GM12878 (cell line): ENCODE measurements at regions not wholly inside any gene's neighbourhood (a gene's known extent, or its start where the extent isn't known, plus 50 kb on each side); places are given as distances from the start of the nearest gene placed in this dataset.

Experiments
- ATAC-seq: fragments of 200-7000 bp; cut with Tn5 transposase; 3 replicates; pipeline ENCODE4 v1.9.1; 2020; ENCODE audit warnings: mild to moderate bottlenecking, moderate library complexity
- BruUV-seq: library from RNA; stranded (reverse); fragments of 400-500 nt; replicated peaks from 2 replicates; lab custom pipeline; 2021; lab: Mats Ljungman, UMichigan
- CTCF ChIA-PET: fragments of 300-600 bp; sonication (Branson Sonifier 250); formaldehyde crosslinking; extraction: SDS; loops from one replicate; lab custom pipeline; 2021; ENCODE audit warnings: inconsistent platforms; lab: Yijun Ruan, JAX
- POLR2A ChIA-PET: fragments of 350-600 bp; formaldehyde crosslinking; extraction: SDS; loops from one replicate; lab custom pipeline; 2021; ENCODE audit warnings: inconsistent platforms; lab: Charles Lee
- RAD21 ChIA-PET: fragments of 300-600 bp; sonication (Branson Sonifier 250); formaldehyde crosslinking; loops from one replicate; lab custom pipeline; 2023; ENCODE audit warnings: antibody characterized with exemption; ENCODE audit not compliant: unreplicated experiment; lab: Charles Lee
- SMC1A ChIA-PET: fragments of 300-600 bp; sonication (Branson Sonifier 250); formaldehyde crosslinking; loops from one replicate; lab custom pipeline; 2023; ENCODE audit not compliant: unreplicated experiment, uncharacterized antibody; lab: Charles Lee
- DNase-seq: peaks from one replicate; pipeline ENCODE4 v3.0.0-alpha.2; 2011; ENCODE audit warnings: low read depth, low spot score
- FAIRE-seq: peaks from 3 replicates; lab custom pipeline; 2011; peaks lifted over from hg19 to GRCh38; lab: Jason Lieb, UNC
- H2AFZ ChIP-seq: 2 replicates; pipeline ENCODE4 v1.6.0; 2011; ENCODE audit warnings: low read depth, low read length, control low read depth; ENCODE audit not compliant: control insufficient read depth
- H3K27ac ChIP-seq: 2 replicates; pipeline ENCODE4 v1.5.1; 2011; ENCODE audit warnings: control low read depth; ENCODE audit not compliant: control insufficient read depth, insufficient read depth
- H3K27me3 ChIP-seq, 2 experiments: replicated peaks in 1 of 2; 2 replicates each; pipeline versions ENCODE4 v1.6.0 to v1.6.1; 2011; ENCODE audit warnings: low read length in 1 of 2; ENCODE audit not compliant: control insufficient read depth in 2 of 2, insufficient read depth in 2 of 2
- H3K36me3 ChIP-seq, 2 experiments: 2 replicates each; pipeline ENCODE4 v1.5.1; 2011; ENCODE audit warnings: low read length in 1 of 2; ENCODE audit not compliant: control insufficient read depth in 2 of 2, insufficient read depth in 2 of 2
- H3K4me1 ChIP-seq: 2 replicates; pipeline ENCODE4 v1.6.1; 2011; ENCODE audit warnings: mild to moderate bottlenecking, low read length, moderate library complexity, mixed read lengths; ENCODE audit not compliant: control insufficient read depth, insufficient read depth
- H3K4me2 ChIP-seq: 2 replicates; pipeline ENCODE4 v1.6.0; 2011; ENCODE audit warnings: control low read depth; ENCODE audit not compliant: control insufficient read depth, insufficient read depth
- H3K4me3 ChIP-seq: fragments of 200-600 bp; sonication (generic); 2 replicates; pipeline ENCODE4 v1.5.1; 2016
- H3K79me2 ChIP-seq: 2 replicates; pipeline ENCODE4 v1.6.0; 2011; ENCODE audit warnings: low read length; ENCODE audit not compliant: control insufficient read depth, insufficient read depth
- H3K9ac ChIP-seq: 2 replicates; pipeline ENCODE4 v1.8.0; 2011; ENCODE audit warnings: low read length, control low read depth, mixed read lengths; ENCODE audit not compliant: control insufficient read depth, insufficient read depth
- H3K9me3 ChIP-seq: replicated peaks from 3 replicates; pipeline ENCODE4 v1.5.1; 2011; ENCODE audit warnings: mild to moderate bottlenecking, low read length; ENCODE audit not compliant: control insufficient read depth, insufficient read depth
- H4K20me1 ChIP-seq: 2 replicates; pipeline ENCODE4 v1.6.0; 2011; ENCODE audit not compliant: control insufficient read depth, insufficient read depth
- E2F8 ChIP-seq: fragments of 450-650 bp; IDR thresholded peaks from 2 replicates; pipeline ENCODE4 v1.6.1; 2018; ENCODE audit warnings: mild to moderate bottlenecking, low read depth, moderate library complexity; ENCODE audit not compliant: partially characterized antibody
- GABPA ChIP-seq: IDR thresholded peaks from 2 replicates; pipeline ENCODE4 v1.6.1; 2014; ENCODE audit warnings: antibody characterized with exemption, low read depth, mild to moderate bottlenecking, inconsistent platforms
- HDGF ChIP-seq: fragments of 450-650 bp; IDR thresholded peaks from 2 replicates; pipeline ENCODE4 v1.6.1; 2016; ENCODE audit warnings: antibody characterized with exemption
- IRF5 ChIP-seq: fragments of 450-650 bp; IDR thresholded peaks from 2 replicates; pipeline ENCODE4 v1.6.1; 2017; ENCODE audit warnings: borderline replicate concordance
- POLR2AphosphoS5 ChIP-seq: IDR thresholded peaks from 2 replicates; pipeline ENCODE4 v1.6.1; 2011; ENCODE audit warnings: mild to moderate bottlenecking, low read length, inconsistent platforms
- PRDM15 ChIP-seq: fragments of 450-650 bp; formaldehyde crosslinking; IDR thresholded peaks from 2 replicates; pipeline ENCODE4 v1.4.0; 2020; ENCODE audit warnings: mild to moderate bottlenecking, moderate library complexity
- RAD21 ChIP-seq: IDR thresholded peaks from 2 replicates; pipeline ENCODE4 v1.6.1; 2011; ENCODE audit warnings: mild to moderate bottlenecking, low read depth, low read length, moderate library complexity; ENCODE audit not compliant: insufficient read depth
- RCOR1 ChIP-seq: conservative IDR thresholded peaks from 2 replicates; pipeline ENCODE4 v1.6.1; 2012; ENCODE audit warnings: low read depth, low read length, improper control_type of control experiment
- SP1 ChIP-seq: IDR thresholded peaks from one replicate; pipeline ENCODE4 v1.6.1; 2011; ENCODE audit warnings: low read depth, low read length
- SPI1 ChIP-seq: IDR thresholded peaks from 2 replicates; pipeline ENCODE4 v1.6.1; 2011; ENCODE audit warnings: low read depth, mild to moderate bottlenecking, low read length, moderate library complexity, borderline replicate concordance; ENCODE audit not compliant: insufficient read depth
- YY1 ChIP-seq: IDR thresholded peaks from 2 replicates; pipeline ENCODE4 v1.6.1; 2011; ENCODE audit warnings: low read depth, mild to moderate bottlenecking, low read length
- ZNF592 ChIP-seq: fragments of 450-650 bp; IDR thresholded peaks from 2 replicates; pipeline ENCODE4 v1.6.1; 2017; ENCODE audit warnings: mild to moderate bottlenecking, moderate library complexity
- ZZZ3 ChIP-seq: IDR thresholded peaks from 2 replicates; pipeline ENCODE4 v1.6.1; 2011; ENCODE audit warnings: low read depth; ENCODE audit not compliant: control insufficient read depth, insufficient read length
- WGBS: methylation state at CpG from one replicate; pipeline ENCODE4 v1.1.6; 2016; ENCODE audit warnings: low lambda C conversion rate; ENCODE audit not compliant: insufficient replicate concordance, insufficient coverage; ENCODE audit errors: missing lambda C conversion rate; 5-methylcytosine and 5-hydroxymethylcytosine counted together
- in situ Hi-C: fragments of 300-500 bp; cut with MboI; formaldehyde crosslinking; loops from 9 replicates; pipeline ENCODE4 v1.14.3; 2018; ENCODE audit warnings: mixed read lengths
- intact Hi-C: fragments of 100-400 bp; cut with micrococcal nuclease; formaldehyde crosslinking; loops from one replicate; pipeline ENCODE4 v1.14.2; 2022; ENCODE audit not compliant: unreplicated experiment

GRCh38 chr7:3201306-3201705, 99.7 kb upstream of the SDK1 start:
- H2AFZ ChIP-seq, result no peak overlapping the region
- no peaks in the 10 kb centered on the region for H3K36me3 ChIP-seq
- WGBS, result 6% methylated on average over 1 of the region's 1 CpG
- no peaks in the 10 kb centered on the region for H3K79me2 ChIP-seq
- RAD21 ChIA-PET, result interaction anchor here (1.2 kb wide), 1 partner anchor 314 kb away, joined by 3 read pairs; no protein-coding TSS in a partner anchor
- H4K20me1 ChIP-seq, result no peaks in the 10 kb centered on the region
- SMC1A ChIA-PET, result interaction anchor here (1.0 kb wide), 1 partner anchor 336 kb away, joined by 3 read pairs; no protein-coding TSS in a partner anchor
- no TSS peak for BruUV-seq
- no peak overlapping the region for H3K9ac ChIP-seq
- CTCF ChIA-PET, result interaction anchor here (0.6 to 0.8 kb wide), 2 partner anchors 307 to 491 kb away, joined by 3 read pairs; no protein-coding TSS in a partner anchor
- H3K4me2 ChIP-seq, result no peak overlapping the region
- H3K9me3 ChIP-seq, result no peaks in the 10 kb centered on the region
- no peak overlapping the region for H3K4me3 ChIP-seq
- intact Hi-C loops (loop anchor here (10.0 kb wide), 1 partner anchor 1883 kb away; no protein-coding TSS in a partner anchor), in situ Hi-C loops (no loop called here)
- no peak for FAIRE-seq
- no peak for ATAC-seq
- H3K27me3 ChIP-seq, result no peaks in the 10 kb centered on the region
- DNase-seq, result no peak
- no peak overlapping the region for H3K27ac ChIP-seq
- H3K4me1 ChIP-seq, result no peaks in the 10 kb centered on the region
- POLR2A ChIA-PET, result no interaction called here
- TF ChIP-seq IRF5 (no peak), SP1 (no peak), E2F8 (no peak), RAD21 (no peak), HDGF (no peak), ZNF592 (no peak), SPI1 (no peak), GABPA (no peak), POLR2AphosphoS5 (no peak), PRDM15 (no peak), YY1 (no peak), ZZZ3 (no peak), RCOR1 (no peak)
